GM23338 (cell line): ENCODE measurements at regions not wholly inside any gene's neighbourhood (a gene's known extent, or its start where the extent isn't known, plus 50 kb on each side); places are given as distances from the start of the nearest gene placed in this dataset.

Experiments
- CREB1 ChIP-seq: fragments of 250-450 bp; sonication (Bioruptor Pico); IDR thresholded peaks from 2 replicates; pipeline ENCODE4 v1.5.0; 2020; ENCODE audit warnings: low read depth, mild to moderate bottlenecking, moderate library complexity
- CTCF ChIP-seq, 2 experiments: fragments of 200-600 bp in 1 of 2; sonication (generic) in 1 of 2; conservative IDR thresholded peaks; 2 replicates each; pipeline versions ENCODE4 v1.5.1 to v1.6.1; 2016 to 2017; ENCODE audit warnings: antibody characterized with exemption in 2 of 2, low read depth in 2 of 2, mild to moderate bottlenecking in 2 of 2, moderate library complexity in 1 of 2
- ETS1 ChIP-seq: IDR thresholded peaks from 2 replicates; pipeline ENCODE4 v1.6.1; 2016; ENCODE audit warnings: antibody characterized with exemption
- EZH2 ChIP-seq: fragments of 200-600 bp; sonication (generic); IDR thresholded peaks from one replicate; pipeline ENCODE4 v1.8.0; 2017; ENCODE audit warnings: antibody characterized with exemption, mild to moderate bottlenecking, low read depth; ENCODE audit not compliant: unreplicated experiment
- EZH2phosphoT487 ChIP-seq: fragments of 200-600 bp; sonication (generic); IDR thresholded peaks from one replicate; pipeline ENCODE4 v1.8.1; 2018; ENCODE audit warnings: antibody characterized with exemption; ENCODE audit not compliant: unreplicated experiment
- JUNB ChIP-seq: IDR thresholded peaks from one replicate; pipeline ENCODE4 v1.6.1; 2016; ENCODE audit warnings: antibody characterized with exemption; ENCODE audit not compliant: unreplicated experiment
- NANOG ChIP-seq: IDR thresholded peaks from 2 replicates; pipeline ENCODE4 v1.6.1; 2016; ENCODE audit warnings: antibody characterized with exemption, borderline replicate concordance
- POLR2AphosphoS5 ChIP-seq: IDR thresholded peaks from 2 replicates; pipeline ENCODE4 v1.6.1; 2016; ENCODE audit warnings: antibody characterized with exemption, low read depth
- REST ChIP-seq: IDR thresholded peaks from one replicate; pipeline ENCODE4 v1.6.1; 2018; ENCODE audit warnings: antibody characterized with exemption; ENCODE audit not compliant: unreplicated experiment
- STAT1 ChIP-seq: IDR thresholded peaks from one replicate; pipeline ENCODE4 v1.6.1; 2016; ENCODE audit warnings: antibody characterized with exemption; ENCODE audit not compliant: unreplicated experiment
- ZNF114 ChIP-seq: fragments of 250-450 bp; sonication (Bioruptor Pico); IDR thresholded peaks from 2 replicates; pipeline ENCODE4 v1.5.0; 2020; ENCODE audit warnings: mild to moderate bottlenecking, moderate library complexity
- ZNF331 ChIP-seq: fragments of 250-450 bp; sonication (Bioruptor Pico); IDR thresholded peaks from 2 replicates; pipeline ENCODE4 v1.5.0; 2020; ENCODE audit warnings: low read depth, mild to moderate bottlenecking, moderate library complexity
- ZNF462 ChIP-seq: fragments of 250-450 bp; sonication (Bioruptor Pico); IDR thresholded peaks from 2 replicates; pipeline ENCODE4 v1.5.0; 2020; ENCODE audit warnings: mild to moderate bottlenecking, moderate library complexity

- TF ChIP-seq CREB1 (CRISPR knock-in tag), result no peak
- TF ChIP-seq CTCF (conservative IDR thresholded peaks at IDR 0.05; ENCODE audit: low read depth in 2 of 2), result no peak
- TF ChIP-seq JUNB, result no peak
- TF ChIP-seq EZH2phosphoT487, result no peak
- TF ChIP-seq NANOG, result no peak
- no peak for TF ChIP-seq EZH2
- TF ChIP-seq POLR2AphosphoS5, result no peak
- TF ChIP-seq REST, result no peak
- no peak for TF ChIP-seq ETS1
- TF ChIP-seq ZNF331 (CRISPR knock-in tag), result no peak
- TF ChIP-seq ZNF114 (CRISPR knock-in tag), result no peak
- no peak for TF ChIP-seq ZNF462 (CRISPR knock-in tag)
- TF ChIP-seq STAT1, result no peak
Measured at GRCh38 chr4:11037637-11038036, 353.1 kb upstream of the CLNK start.
